ENCODE measurements at regions not wholly inside any gene's neighbourhood (a gene's known extent, or its start where the extent isn't known, plus 50 kb on each side); places are given as distances from the start of the nearest gene placed in this dataset.

GRCh38 chr6:98212468-98212867 is 621.9 kb upstream of the POU3F2 start:
- TF ChIP-seq ZNF274 (IDR thresholded peaks at IDR 0.05; ENCODE audit: low read depth, low read length) (no peak), YY1 (IDR thresholded peaks at IDR 0.05; ENCODE audit: insufficient read depth, insufficient read length) (no peak), SUZ12 (IDR thresholded peaks at IDR 0.05; ENCODE audit: extremely low read depth, insufficient read depth, insufficient read length) (no peak)
